Activated CD8-positive, alpha-beta memory T cell treated with anti-CD3 and anti-CD28 coated beads for 36 hours (primary cell): ENCODE measurements at regions not wholly inside any gene's neighbourhood (a gene's known extent, or its start where the extent isn't known, plus 50 kb on each side); places are given as distances from the start of the nearest gene placed in this dataset.
"Not testable (repeated sequence)": the region's sequence is repeated elsewhere in the genome, so short reads cannot be mapped to it uniquely, and the experiment has no call there.

Source experiments
- CTCF ChIA-PET: fragments of 350-600 bp; sonication (Branson Sonifier 250); formaldehyde crosslinking; loops from one replicate; lab custom pipeline; 2021; ENCODE audit warnings: antibody characterized with exemption; lab: Charles Lee
- POLR2A ChIA-PET: fragments of 350-600 bp; sonication (Branson Sonifier 250); formaldehyde crosslinking; loops from one replicate; lab custom pipeline; 2021; ENCODE audit warnings: antibody characterized with exemption; lab: Charles Lee

GRCh38 chr12:75945581-75945980 lies 86.0 kb downstream of the PHLDA1 start:
- CTCF ChIA-PET, result interaction anchor here (0.7 to 1.7 kb wide), 3 partner anchors 75 to 372 kb away, joined by 3 to 4 read pairs (median 3); no protein-coding TSS in a partner anchor
- POLR2A ChIA-PET, result no interaction called here

GRCh38 chr12:75944905-75945432 lies 86.6 kb downstream of the PHLDA1 start:
- CTCF ChIA-PET, result interaction anchor here (1.1 to 1.7 kb wide), 2 partner anchors 75 to 86 kb away, joined by 3 to 4 read pairs; no protein-coding TSS in a partner anchor
- POLR2A ChIA-PET, result interaction anchor here (0.7 to 1.7 kb wide), 3 partner anchors 33 to 87 kb away, joined by 3 to 11 read pairs (median 6); partner anchors contain the start of gene PHLDA1

GRCh38 chr12:75944097-75944904 lies 87.3 kb downstream of the PHLDA1 start:
- POLR2A ChIA-PET, result interaction anchor here (0.7 to 1.7 kb wide), 3 partner anchors 33 to 88 kb away, joined by 3 to 11 read pairs (median 6); partner anchors contain the start of gene PHLDA1
- CTCF ChIA-PET, result interaction anchor here (1.1 to 1.7 kb wide), 2 partner anchors 76 to 86 kb away, joined by 3 to 4 read pairs; no protein-coding TSS in a partner anchor

- ChIA-PET POLR2A (interaction anchor here (1.7 kb wide), 1 partner anchor 88 kb away, joined by 11 read pairs; the partner anchor contains the start of gene PHLDA1), CTCF (no interaction called here)
Measured at GRCh38 chr12:75943730-75944096, 87.9 kb downstream of the PHLDA1 start.

- POLR2A ChIA-PET, CTCF ChIA-PET: not testable (repeated sequence)
Measured at GRCh38 chr12:75941661-75942060, 89.9 kb downstream of the PHLDA1 start.

GRCh38 chr12:75939016-75939642 lies 92.4 kb downstream of the PHLDA1 start:
- CTCF ChIA-PET, result no interaction called here
- POLR2A ChIA-PET, result no interaction called here

- POLR2A ChIA-PET, result no interaction called here
- CTCF ChIA-PET, result no interaction called here
Measured at GRCh38 chr12:75938189-75938588, 93.4 kb downstream of the PHLDA1 start.

- ChIA-PET POLR2A (no interaction called here), CTCF (no interaction called here)
Measured at GRCh38 chr12:75937486-75937885, 94.1 kb downstream of the PHLDA1 start.

GRCh38 chr12:75936515-75937440 lies 94.8 kb downstream of the PHLDA1 start:
- CTCF ChIA-PET, result no interaction called here
- POLR2A ChIA-PET, result interaction anchor here (0.6 kb wide), 1 partner anchor 25 kb away, joined by 4 read pairs; no protein-coding TSS in a partner anchor

- CTCF ChIA-PET, result interaction anchor here (0.7 to 1.3 kb wide), 3 partner anchors 35 to 101 kb away, joined by 3 to 5 read pairs (median 4); partner anchors contain the start of gene PHLDA1
- POLR2A ChIA-PET, result interaction anchor here (0.6 to 2.8 kb wide), 2 partner anchors 33 to 95 kb away, joined by 4 to 26 read pairs; partner anchors contain the start of gene PHLDA1
Measured at GRCh38 chr12:75935539-75936242, 95.9 kb downstream of the PHLDA1 start.

GRCh38 chr12:75933101-75933500 lies 98.5 kb downstream of the PHLDA1 start:
- ChIA-PET POLR2A (interaction anchor here (2.8 kb wide), 1 partner anchor 98 kb away, joined by 26 read pairs; the partner anchor contains the start of gene PHLDA1), CTCF (interaction anchor here (0.7 to 1.6 kb wide), 2 partner anchors 308 to 332 kb away, joined by 3 read pairs; no protein-coding TSS in a partner anchor)

GRCh38 chr12:75932241-75932640 lies 99.3 kb downstream of the PHLDA1 start:
- ChIA-PET CTCF (interaction anchor here (0.6 kb wide), 1 partner anchor 16 kb away, joined by 3 read pairs; no protein-coding TSS in a partner anchor), POLR2A (no interaction called here)

- ChIA-PET POLR2A (no interaction called here), CTCF (no interaction called here)
Measured at GRCh38 chr12:75923964-75924666, 107.5 kb downstream of the PHLDA1 start.

GRCh38 chr12:75922944-75923642 lies 108.5 kb downstream of the PHLDA1 start:
- ChIA-PET CTCF (interaction anchor here (1.0 kb wide), 1 partner anchor 251 kb away, joined by 3 read pairs; no protein-coding TSS in a partner anchor), POLR2A (no interaction called here)

- POLR2A ChIA-PET, result no interaction called here
Measured at GRCh38 chr12:75921622-75922289, 109.8 kb downstream of the PHLDA1 start.

GRCh38 chr12:75917715-75918114 lies 113.9 kb downstream of the PHLDA1 start:
- ChIA-PET CTCF (interaction anchor here (1.2 kb wide), 1 partner anchor 10 kb away, joined by 4 read pairs; no protein-coding TSS in a partner anchor), POLR2A (no interaction called here)

More at GRCh38 chr12:75921622-75922289, 109.8 kb downstream of the PHLDA1 start:
- CTCF ChIA-PET, result no interaction called here
